HG02588 (cell line): ENCODE measurements at regions not wholly inside any gene's neighbourhood (a gene's known extent, or its start where the extent isn't known, plus 50 kb on each side); places are given as distances from the start of the nearest gene placed in this dataset.
"Not testable (repeated sequence)": the region's sequence is repeated elsewhere in the genome, so short reads cannot be mapped to it uniquely, and the experiment has no call there.

Experiments
- ATAC-seq: cut with Tn5 transposase; IDR thresholded peaks from one replicate; pipeline ENCODE4 v1.9.1; 2021; ENCODE audit warnings: mild to moderate bottlenecking, moderate library complexity; ENCODE audit not compliant: unreplicated experiment

DNA sequence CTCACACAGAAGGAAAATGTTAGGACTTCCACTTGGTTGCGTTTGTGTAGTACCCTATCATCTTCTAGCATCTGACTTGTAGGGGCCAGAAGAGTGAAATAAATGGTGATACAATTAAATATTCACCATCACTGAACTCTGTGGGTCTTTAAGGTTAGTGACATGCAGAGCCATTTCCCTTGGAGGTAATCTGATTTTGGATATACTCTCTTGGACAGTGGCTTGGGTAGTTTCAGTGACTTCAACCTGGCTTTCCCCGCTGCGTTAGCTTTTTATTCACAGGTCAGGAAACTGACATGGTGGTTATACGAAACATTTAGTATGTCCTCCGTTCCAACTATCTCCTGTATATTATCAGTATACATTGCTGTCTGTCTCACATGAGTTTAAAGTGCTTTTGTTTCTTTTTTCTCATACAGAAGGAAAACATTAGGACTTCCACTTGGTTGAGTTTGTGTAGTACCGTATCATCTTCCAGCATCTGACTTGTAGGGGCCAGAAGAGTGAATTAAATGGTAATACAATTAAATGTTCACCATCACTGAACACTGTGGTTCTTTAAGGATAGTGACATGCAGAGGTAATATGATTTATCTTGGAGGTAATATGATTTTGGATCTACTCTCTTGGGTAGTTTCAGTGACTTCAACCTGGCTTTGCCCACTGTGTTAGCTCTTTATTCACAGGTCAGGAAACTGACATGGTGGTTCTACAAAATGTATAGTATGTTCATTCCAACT, 883.6 kb downstream of the TAF11L14 start:
- no peak for ATAC-seq

DNA sequence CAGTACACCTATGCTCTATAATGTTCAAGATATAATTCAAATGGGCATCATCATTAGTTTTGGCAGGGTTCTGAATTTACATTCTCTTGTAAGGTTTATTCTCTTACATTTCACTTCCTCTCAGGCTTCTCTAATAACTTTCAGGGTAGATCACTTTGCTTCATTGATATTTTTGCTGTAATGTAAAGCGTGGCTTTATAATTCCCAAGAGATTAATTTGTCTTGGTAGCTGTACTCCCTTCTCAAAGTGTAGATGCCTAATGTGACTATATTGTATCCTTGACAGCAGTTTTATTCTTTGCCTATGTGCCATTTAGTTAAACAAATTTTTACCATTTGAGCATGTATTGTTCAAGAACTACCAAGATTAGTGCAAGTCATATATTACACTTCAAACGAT, 889.1 kb downstream of the TAF11L14 start:
- ATAC-seq: no peak

DNA sequence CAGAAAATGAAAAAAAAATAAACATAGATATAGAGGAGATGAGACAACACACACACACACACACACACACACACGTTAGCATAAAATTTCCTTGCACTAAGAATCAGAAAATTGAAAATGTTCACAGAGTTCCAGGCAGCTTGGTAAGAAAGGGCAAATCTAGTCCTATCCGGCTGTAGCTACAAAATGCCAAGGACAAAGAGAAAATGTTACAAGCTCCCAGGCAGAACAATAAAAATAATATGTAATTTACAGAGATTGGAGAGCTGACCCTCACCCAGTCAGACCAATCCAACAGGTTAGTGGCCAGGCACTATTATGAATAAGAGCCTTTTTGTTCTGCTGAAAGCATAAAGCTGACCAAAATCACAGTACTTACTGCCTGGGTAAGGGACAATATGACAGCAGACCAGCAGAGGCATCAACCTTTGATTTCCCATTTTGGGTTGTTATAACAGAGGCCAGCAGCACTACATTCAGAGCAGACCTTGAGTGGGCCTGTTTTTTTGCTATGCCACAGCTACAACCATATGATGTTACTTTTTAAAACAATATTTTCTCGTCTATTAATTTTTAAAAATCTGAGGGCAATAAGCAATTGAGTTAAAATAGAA, 892.6 kb downstream of the TAF11L14 start:
- no peak for ATAC-seq

DNA sequence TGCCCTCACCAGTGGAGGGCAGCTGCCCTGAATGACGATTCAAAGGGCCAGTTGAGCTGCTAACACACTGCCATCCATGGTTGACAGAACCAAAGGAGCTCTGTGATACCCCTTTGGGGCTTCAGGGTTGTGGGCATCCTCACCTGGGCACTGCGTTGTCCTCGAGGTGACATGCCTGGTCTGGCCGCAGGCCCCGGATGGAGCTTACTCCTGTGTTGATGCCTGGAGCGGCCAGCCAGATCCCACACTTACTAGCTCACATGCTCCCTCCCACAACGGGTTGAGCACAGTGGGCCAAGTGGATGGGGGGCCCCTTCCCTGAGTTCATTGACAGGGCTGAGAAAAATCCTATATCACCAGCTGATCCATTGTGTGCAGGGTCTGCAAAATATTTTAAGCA, 898.9 kb downstream of the TAF11L14 start:
- no peak for ATAC-seq

DNA sequence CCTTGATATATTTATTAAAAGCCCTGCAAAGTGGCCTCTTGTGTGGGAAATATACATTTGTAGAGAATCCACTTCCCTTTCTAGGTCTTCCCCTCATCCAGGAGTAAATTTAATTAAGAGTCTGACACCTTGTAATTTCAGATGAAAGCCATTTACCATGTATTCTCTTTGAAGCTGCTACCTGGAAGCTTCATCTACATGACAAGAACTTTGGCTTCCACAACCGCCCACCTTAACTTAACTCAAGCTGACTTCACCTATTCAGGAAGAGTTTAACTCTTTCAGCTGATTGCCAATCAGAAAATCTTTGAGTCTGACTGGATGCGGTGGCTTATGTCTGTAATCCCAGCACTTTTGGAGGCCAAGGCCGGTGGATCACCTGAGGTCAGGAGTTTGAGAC, 899.9 kb downstream of the TAF11L14 start:
- no peak for ATAC-seq

DNA sequence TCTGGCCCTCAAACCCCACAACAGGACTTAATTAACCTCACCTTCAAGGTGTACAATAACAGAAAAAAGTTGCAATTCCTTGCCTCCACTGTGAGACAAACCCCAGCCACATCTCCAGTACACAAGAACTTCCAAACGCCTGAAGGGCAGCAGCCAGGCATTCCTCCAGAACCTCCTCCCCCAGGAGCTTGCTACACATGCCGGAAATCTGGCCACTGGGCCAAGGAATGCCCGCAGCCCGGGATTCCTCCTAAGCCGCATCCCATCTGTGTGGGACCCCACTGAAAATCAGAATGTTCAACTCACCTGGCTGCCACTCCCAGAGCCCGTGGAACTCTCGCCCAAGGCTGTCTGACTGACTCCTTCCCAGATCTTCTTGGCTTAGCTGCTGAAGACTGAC, 901.5 kb downstream of the TAF11L14 start:
- ATAC-seq: not testable (repeated sequence)

DNA sequence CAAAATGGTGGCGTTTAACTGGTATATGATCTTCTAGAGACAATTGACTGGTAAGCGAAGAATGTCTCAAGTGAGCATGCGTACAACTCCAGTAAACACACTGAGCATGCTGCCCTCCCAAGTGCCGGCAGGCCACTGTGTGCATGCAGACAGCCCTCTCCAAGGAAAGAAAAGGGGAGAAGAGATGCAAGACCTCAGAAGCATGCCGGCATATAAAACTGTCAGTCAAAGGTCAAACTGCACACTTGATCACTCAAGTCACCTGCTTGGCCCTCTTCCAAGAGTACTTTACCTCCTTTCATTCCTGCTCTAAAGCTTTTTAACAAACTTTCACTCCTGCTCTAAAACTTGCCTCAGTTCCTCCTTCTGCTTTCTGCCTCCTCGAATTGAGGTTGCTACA, 910.2 kb downstream of the TAF11L14 start:
- ATAC-seq: no peak

DNA sequence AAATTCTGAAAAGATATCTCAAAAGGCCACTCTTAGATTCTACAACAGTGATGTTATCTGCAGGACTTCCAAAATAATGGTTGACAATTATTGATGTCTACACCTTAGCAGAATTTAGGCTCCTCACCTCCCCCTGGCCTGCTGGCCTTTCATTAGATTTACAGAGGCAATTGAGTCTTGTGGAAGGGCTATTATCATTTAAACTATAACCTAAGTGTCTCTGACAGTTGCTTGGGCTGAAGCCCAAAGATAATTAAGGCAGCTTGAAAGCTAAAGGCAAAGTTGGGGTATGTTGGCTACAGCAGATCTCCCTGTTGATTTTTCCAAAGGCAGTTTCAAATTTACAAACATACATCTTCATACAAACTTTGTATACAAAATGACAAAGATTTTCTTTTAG, 912.3 kb downstream of the TAF11L14 start:
- ATAC-seq: no peak

DNA sequence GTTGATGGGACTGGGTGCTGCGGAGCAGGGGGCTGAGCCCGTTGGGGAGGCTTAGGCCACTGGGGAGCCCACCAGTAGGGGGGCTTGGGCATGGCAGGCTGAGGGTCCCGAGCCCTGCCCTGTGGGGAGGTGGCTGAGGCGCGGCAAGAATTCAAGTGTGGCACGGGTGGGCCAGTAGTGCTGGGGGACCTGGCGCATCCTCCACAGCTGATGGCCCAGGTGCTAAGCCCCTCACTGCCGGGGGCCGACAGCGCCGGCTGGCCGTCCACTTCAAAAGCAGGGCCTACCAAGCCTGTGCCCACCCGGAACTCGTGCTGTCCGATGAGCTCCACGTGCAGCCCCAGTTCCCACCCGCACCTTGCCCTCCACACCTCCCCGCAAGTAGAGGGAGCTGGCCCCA, 917.5 kb downstream of the TAF11L14 start:
- ATAC-seq: no peak

DNA sequence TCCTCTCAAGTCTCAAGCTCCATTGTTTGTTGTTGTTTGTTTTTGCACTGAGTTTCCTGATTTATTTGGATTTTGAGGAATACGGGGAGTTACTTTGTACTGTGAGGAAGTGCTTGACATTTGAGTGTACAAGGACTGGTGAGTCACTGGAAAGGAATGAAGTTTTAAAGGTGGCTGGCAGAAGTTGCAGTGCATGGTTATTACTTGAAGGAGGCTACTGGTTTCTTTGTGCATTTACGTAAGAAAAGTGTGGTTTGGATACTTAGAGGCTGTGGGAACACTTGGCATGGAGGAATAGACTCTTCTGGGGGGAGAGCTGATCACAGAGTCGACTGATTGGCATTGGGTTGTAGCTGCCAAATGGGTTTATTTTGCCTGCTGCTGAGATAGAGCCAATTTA, 919.0 kb downstream of the TAF11L14 start:
- ATAC-seq: no peak

DNA sequence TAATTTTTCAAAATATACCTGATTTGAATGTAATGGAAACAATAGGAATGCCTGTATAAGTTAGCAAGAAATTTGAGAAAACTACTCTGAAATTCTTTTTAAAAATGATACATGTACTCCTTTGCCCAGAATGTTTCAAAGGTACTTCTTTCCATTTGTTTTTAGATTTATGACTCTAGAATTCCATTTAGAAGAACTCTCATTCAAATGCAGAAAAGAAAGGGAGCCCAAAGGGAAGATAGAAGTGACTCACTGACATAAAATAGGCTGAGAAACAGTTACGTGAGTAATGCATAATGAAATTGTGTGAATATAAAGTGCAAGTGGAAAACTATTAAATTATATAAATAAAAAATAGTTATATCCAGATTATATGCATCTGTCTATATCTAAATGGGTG, 926.3 kb downstream of the TAF11L14 start:
- ATAC-seq: no peak

DNA sequence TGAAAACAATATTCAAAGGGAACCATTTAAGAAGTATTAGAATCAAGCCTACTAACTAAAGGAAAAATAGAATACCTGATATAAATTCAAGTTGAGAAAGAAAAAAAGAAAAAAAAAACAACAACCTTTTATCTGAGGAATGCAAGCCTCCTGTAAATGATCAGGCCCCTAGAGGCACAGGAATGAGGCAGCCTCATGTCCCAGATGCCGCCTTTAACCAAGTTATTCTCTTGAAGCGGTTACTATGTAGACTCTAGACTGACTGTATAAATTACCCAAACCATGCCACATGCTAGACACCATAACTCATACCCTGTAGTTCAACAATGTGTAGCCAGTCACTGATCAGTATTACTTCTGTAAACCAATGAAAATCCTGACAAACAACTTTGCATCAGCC, 929.6 kb downstream of the TAF11L14 start:
- ATAC-seq: no peak

DNA sequence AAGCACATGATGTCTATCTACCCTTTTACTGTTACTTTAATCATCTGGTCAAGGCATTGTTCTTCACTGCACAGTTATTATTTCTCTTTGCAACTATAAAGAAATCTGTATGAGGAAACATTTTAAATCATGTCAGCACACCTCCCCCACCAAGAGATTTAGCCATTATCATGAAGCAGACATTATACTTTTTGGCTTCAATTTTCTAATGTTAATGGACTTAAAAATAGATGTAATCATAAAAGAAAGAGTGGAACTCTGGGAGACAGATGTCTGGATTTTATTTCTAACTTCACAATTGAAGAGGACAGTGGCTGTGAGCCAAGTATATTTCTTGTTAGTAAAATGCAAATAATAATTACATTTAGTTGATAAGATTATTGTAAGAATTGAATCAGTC, 932.4 kb downstream of the TAF11L14 start:
- ATAC-seq: no peak

DNA sequence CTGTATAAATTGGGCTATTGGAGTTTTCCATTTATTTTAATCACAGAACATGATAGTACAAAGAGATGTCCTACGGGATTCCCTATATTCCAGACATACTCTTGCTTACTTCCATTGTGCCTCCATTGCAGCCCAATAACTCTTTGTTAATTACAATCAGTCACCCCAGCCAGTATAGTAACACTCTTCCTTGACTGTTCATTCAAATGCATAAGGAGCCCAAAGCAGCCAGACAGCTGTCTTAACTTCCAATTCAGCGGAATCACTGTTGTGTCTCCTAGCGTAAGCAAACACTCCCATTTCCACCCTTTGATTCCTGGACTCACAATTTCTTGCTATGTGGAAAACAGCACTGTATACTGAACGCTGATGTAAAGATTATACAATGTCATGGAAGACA, 942.3 kb downstream of the TAF11L14 start:
- no peak for ATAC-seq

DNA sequence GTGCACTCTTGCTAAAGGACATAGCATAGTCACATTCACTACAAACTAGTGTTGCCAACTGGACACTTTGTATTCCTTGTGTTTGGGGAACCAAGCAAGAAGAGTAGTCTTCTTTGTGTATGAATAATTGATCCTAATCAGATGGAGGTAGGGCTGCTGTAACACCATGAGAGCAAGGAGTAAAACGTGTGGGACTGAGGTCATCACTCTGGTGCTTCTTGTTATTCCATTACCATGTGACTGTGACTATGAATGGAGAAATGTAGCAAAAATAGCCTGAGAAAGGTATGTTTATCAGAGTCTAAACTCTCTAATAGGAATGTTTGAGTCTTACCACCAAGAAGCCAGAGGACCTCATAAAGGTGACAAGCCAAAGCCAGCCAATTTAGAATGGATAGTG, 966.9 kb downstream of the TAF11L14 start:
- ATAC-seq: no peak

DNA sequence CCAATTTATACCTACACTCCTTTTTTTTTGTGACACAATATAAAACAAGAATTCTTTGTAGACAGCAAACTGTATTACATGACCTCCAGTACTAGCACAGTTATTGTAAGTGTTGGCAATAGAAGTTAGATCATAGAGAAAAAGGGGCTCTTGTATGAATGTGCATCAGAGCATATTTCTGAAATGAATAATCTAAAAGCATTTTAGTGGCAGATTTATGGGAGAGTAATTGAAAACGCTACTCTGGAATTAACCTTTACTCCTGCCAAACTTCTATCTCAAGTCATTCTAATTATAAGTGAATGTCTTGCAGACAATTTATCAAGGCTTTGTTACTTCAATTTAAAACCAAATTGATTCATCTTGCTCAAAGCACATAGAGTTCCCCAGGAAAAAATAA, 968.1 kb downstream of the TAF11L14 start:
- ATAC-seq: no peak

DNA sequence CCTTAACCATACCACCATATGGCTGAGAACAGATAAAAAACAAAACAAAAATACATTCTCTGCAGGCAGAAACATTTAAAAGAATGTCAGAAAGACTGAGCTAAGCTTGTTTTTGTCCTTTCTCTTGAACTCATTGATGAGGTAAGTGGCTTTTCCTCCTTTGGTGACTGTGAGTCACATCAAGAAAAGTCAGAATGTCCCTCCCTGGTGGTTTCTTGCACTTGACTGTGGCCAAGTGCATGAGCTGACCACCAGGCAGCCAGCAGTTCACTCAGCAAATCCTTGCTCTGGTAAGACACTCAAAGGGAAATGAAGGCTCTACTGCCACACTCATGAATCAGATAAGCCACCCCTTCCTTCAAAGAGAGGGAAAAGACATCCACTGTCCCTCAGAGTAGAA, 970.9 kb downstream of the TAF11L14 start:
- no peak for ATAC-seq

DNA sequence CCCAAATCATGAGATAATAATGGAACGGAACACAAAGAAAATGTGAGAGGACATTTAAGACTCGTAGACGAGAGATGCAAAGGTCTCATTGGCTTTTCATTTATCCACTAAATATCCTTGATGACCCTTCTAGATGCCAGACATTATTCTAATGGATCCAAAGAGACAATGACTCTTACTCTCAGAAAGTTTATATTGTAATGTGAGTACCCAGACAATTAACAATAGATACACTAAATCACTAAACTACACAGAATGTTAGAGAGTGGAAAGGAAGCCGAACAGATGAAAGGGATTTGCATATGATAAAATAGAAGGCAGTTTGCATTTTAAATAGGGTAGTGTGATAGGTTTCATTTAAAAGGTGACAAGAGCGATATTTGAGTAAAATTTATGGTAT, 973.3 kb downstream of the TAF11L14 start:
- ATAC-seq: no peak

DNA sequence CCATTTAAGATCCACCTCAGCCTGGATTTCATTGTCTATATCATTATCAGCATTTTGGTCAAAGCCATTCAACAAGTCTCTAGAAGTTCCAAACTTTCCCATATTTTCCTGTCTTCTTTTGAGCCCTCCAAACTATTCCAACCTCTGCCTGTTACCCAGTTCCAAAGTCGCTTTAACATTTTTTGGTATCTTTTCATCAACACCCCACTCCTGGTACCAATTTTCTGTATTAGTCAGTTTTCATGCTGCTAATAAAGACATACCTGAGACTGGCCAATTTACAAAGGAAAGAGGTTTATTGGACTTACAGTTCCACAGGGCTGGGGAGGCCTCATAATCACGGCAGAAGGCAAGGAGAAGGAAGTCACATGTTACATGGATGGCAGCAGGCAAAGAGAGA, 982.9 kb downstream of the TAF11L14 start:
- not testable (repeated sequence) for ATAC-seq

DNA sequence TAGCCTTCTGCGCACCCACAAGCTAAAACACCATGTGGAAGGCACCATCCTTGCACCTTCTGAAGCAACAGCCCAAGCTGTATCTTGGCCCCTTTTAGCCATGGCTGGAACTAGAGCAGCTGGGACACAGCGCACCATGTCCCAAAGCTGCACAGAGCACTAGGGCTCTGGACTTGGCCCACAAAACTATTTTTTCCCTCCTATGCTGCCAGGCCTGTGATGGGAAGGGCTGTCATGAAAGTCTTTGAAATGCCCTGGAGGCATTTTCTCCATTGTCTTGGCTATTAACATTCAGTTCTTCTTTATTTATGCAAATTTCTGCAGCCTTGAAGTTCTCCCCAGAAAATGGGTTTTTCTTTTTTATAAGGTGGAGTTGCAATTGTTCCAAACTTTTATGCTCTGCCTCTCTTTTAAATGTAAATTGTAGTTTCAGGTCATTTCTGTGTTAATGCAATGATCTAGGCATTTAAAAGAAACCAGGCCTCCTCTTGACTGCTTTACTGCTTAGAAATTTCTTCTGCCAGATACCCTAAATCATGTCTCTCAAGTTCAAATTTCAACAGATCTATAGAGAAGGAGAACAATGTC, 996.3 kb downstream of the TAF11L14 start:
- no peak for ATAC-seq

DNA sequence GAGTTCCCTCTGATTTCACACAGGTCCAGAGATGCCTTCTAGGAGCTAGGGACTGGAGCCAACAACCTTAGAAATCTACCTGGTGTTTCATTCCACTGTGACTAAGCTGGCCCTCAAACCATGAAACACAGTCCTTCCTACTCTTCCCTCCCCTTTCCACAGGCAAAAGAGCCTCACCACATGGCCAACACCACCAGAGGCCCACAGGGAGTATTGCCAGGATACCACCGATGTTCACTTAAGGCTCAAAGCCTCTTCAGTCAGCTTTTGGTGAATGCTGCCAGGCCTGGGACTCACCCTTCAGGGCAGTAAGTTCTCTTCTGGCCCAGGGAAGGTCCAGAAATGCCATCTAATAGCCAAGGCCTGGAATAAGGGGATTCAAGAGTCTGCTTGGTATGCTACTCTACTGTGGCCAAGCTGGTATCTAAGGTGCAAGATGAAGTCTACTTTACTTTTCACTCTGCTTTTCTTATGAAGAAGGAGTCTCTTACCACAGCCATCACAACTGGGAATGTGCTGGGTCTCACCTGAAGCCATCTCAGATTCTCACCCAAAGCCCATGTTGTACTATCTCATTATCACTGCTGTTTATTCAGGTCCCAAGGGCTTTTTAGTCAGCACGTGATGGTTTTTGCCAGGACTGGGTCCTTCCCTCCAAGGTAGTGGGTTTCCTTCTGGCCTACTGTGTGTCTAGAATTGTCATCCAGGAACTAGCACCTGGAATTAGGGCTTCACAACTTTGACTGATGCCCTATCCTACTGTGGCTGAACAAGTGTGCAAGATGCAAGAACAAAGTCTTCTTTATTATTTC, 1018.4 kb downstream of the TAF11L14 start:
- no peak for ATAC-seq
